Uterus (tissue), 2 donors: ENCODE measurements at regions not wholly inside any gene's neighbourhood (a gene's known extent, or its start where the extent isn't known, plus 50 kb on each side); places are given as distances from the start of the nearest gene placed in this dataset.

Source experiments
- CTCF ChIP-seq, 4 experiments: fragments of 200-600 bp in 2 of 4; fragments of 450-650 bp in 2 of 4; sonication (generic) in 2 of 4; IDR thresholded peaks; one replicate each; pipeline ENCODE4 v1.5.1; 2016 to 2019; ENCODE audit warnings: antibody characterized with exemption in 4 of 4, mild to moderate bottlenecking in 2 of 4, moderate library complexity in 1 of 4
- POLR2A ChIP-seq, 2 donors: fragments of 450-650 bp; IDR thresholded peaks; one replicate each; pipeline ENCODE4 v1.6.1; 2016; ENCODE audit warnings: antibody characterized with exemption in 2 of 2, mild to moderate bottlenecking in 1 of 2, moderate library complexity in 1 of 2

GRCh38 chr13:88649855-88650254, 978.7 kb downstream of the SLITRK5 start:
- no peak for TF ChIP-seq POLR2A (IDR thresholded peaks at IDR 0.05)
- no peak for TF ChIP-seq CTCF (IDR thresholded peaks at IDR 0.05)
